ENCODE measurements at regions not wholly inside any gene's neighbourhood (a gene's known extent, or its start where the extent isn't known, plus 50 kb on each side); places are given as distances from the start of the nearest gene placed in this dataset.

- TF ChIP-seq EZH2 (conservative IDR thresholded peaks at IDR 0.05; ENCODE audit: low read depth, low read length) (no peak), EHMT2 (IDR thresholded peaks at IDR 0.05; ENCODE audit: borderline replicate concordance, low read depth, low read length) (no peak), CCDC6 (CRISPR knock-in tag; IDR thresholded peaks at IDR 0.05) (no peak), ZNF572 (CRISPR knock-in tag; IDR thresholded peaks at IDR 0.05) (no peak), MXD4 (CRISPR knock-in tag; IDR thresholded peaks at IDR 0.05) (no peak), MAX (IDR thresholded peaks at IDR 0.05) (no peak)
- TF ChIP-seq, protein P1, sequence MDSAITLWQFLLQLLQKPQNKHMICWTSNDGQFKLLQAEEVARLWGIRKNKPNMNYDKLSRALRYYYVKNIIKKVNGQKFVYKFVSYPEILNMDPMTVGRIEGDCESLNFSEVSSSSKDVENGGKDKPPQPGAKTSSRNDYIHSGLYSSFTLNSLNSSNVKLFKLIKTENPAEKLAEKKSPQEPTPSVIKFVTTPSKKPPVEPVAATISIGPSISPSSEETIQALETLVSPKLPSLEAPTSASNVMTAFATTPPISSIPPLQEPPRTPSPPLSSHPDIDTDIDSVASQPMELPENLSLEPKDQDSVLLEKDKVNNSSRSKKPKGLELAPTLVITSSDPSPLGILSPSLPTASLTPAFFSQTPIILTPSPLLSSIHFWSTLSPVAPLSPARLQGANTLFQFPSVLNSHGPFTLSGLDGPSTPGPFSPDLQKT (CRISPR knock-in tag; IDR thresholded peaks at IDR 0.05; ENCODE audit: borderline replicate concordance), result no peak
- TF ChIP-seq, protein P2, sequence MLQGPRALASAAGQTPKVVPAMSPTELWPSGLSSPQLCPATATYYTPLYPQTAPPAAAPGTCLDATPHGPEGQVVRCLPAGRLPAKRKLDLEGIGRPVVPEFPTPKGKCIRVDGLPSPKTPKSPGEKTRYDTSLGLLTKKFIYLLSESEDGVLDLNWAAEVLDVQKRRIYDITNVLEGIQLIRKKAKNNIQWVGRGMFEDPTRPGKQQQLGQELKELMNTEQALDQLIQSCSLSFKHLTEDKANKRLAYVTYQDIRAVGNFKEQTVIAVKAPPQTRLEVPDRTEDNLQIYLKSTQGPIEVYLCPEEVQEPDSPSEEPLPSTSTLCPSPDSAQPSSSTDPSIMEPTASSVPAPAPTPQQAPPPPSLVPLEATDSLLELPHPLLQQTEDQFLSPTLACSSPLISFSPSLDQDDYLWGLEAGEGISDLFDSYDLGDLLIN (CRISPR knock-in tag; IDR thresholded peaks at IDR 0.05; ENCODE audit: borderline replicate concordance), result no peak
Measured at GRCh38 chr5:33118761-33119415, 321.9 kb upstream of the TARS1 start.
